SHP77 (cell line): ENCODE measurements at regions not wholly inside any gene's neighbourhood (a gene's known extent, or its start where the extent isn't known, plus 50 kb on each side); places are given as distances from the start of the nearest gene placed in this dataset.

ENCODE experiments used
- DNase-seq, 2 experiments: peaks; one replicate each; lab custom pipeline; 2025; lab: John Stamatoyannopoulos, UW

- no peak for DNase-seq
Observed at GRCh38 chr1:82646888-82647287, 846.2 kb downstream of the ADGRL2 start.

- no peak for DNase-seq
Observed at GRCh38 chr1:82646336-82646735, 845.6 kb downstream of the ADGRL2 start.

- no peak for DNase-seq
Observed at GRCh38 chr1:82644186-82644915, 843.6 kb downstream of the ADGRL2 start.

- no peak for DNase-seq
Observed at GRCh38 chr1:82640352-82640751, 839.6 kb downstream of the ADGRL2 start.

- DNase-seq: no peak
Observed at GRCh38 chr1:82634266-82634665, 833.5 kb downstream of the ADGRL2 start.

GRCh38 chr1:82632155-82632554 is 831.4 kb downstream of the ADGRL2 start:
- no peak for DNase-seq

GRCh38 chr1:82628887-82629286 is 828.2 kb downstream of the ADGRL2 start:
- DNase-seq: no peak

GRCh38 chr1:82625537-82625936 is 824.8 kb downstream of the ADGRL2 start:
- DNase-seq: no peak

- no peak for DNase-seq
Observed at GRCh38 chr1:82621076-82621475, 820.3 kb downstream of the ADGRL2 start.

- DNase-seq: no peak
Observed at GRCh38 chr1:82614090-82614489, 813.4 kb downstream of the ADGRL2 start.

- no peak for DNase-seq
Observed at GRCh38 chr1:82612986-82613385, 812.3 kb downstream of the ADGRL2 start.

- no peak for DNase-seq
Observed at GRCh38 chr1:82606546-82606945, 805.8 kb downstream of the ADGRL2 start.

GRCh38 chr1:82604524-82604923 is 803.8 kb downstream of the ADGRL2 start:
- no peak for DNase-seq

GRCh38 chr1:82600314-82600713 is 799.6 kb downstream of the ADGRL2 start:
- DNase-seq: no peak

GRCh38 chr1:82598812-82599211 is 798.1 kb downstream of the ADGRL2 start:
- no peak for DNase-seq

- no peak for DNase-seq
Observed at GRCh38 chr1:82598337-82598736, 797.6 kb downstream of the ADGRL2 start.

GRCh38 chr1:82597649-82598048 is 796.9 kb downstream of the ADGRL2 start:
- DNase-seq: no peak

- no peak for DNase-seq
Observed at GRCh38 chr1:82597141-82597540, 796.4 kb downstream of the ADGRL2 start.

- DNase-seq: no peak
Observed at GRCh38 chr1:82593561-82593960, 792.8 kb downstream of the ADGRL2 start.

GRCh38 chr1:82589588-82589987 is 788.9 kb downstream of the ADGRL2 start:
- DNase-seq: no peak

GRCh38 chr1:82587371-82587770 is 786.6 kb downstream of the ADGRL2 start:
- no peak for DNase-seq

GRCh38 chr1:82586473-82586872 is 785.7 kb downstream of the ADGRL2 start:
- no peak for DNase-seq

GRCh38 chr1:82582347-82582746 is 781.6 kb downstream of the ADGRL2 start:
- no peak for DNase-seq

- DNase-seq: no peak
Observed at GRCh38 chr1:82578086-82578726, 777.5 kb downstream of the ADGRL2 start.
